NCI-H510A (cell line): ENCODE measurements at regions not wholly inside any gene's neighbourhood (a gene's known extent, or its start where the extent isn't known, plus 50 kb on each side); places are given as distances from the start of the nearest gene placed in this dataset.

Source experiments
- DNase-seq: peaks from one replicate; lab custom pipeline; 2025; lab: John Stamatoyannopoulos, UW

DNA sequence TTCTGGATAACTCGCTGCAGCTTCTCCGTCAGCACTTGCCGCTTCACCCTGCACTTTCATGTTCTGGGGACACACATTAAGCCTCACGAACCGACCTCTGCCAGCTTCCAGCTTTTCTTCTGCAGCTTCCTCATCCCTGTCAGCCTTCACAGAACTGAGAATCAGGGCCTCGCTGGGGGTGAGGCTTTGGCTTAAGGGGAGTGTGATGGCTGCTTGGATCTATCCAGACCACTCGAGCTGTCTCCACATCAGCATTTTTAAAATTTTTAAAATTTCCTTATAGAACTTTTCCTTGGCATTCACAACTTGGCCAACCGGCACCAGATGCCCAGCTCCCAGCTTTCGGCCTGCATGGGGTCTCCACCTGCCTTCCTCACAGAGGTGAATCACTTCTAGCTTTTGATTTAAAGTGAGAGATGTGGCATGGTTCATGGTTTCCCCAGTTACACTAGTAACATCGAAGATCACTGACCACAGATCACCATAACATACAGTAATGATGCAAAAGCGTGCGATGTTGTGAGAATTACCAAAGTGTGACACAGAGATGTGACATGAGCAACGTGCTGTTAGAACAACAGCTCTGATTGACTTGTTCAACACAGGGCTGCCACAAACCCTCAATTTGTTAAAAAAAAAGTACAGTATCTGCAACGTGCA, 139.1 kb upstream of the C14orf180 start:
- DNase-seq = no peak

DNA sequence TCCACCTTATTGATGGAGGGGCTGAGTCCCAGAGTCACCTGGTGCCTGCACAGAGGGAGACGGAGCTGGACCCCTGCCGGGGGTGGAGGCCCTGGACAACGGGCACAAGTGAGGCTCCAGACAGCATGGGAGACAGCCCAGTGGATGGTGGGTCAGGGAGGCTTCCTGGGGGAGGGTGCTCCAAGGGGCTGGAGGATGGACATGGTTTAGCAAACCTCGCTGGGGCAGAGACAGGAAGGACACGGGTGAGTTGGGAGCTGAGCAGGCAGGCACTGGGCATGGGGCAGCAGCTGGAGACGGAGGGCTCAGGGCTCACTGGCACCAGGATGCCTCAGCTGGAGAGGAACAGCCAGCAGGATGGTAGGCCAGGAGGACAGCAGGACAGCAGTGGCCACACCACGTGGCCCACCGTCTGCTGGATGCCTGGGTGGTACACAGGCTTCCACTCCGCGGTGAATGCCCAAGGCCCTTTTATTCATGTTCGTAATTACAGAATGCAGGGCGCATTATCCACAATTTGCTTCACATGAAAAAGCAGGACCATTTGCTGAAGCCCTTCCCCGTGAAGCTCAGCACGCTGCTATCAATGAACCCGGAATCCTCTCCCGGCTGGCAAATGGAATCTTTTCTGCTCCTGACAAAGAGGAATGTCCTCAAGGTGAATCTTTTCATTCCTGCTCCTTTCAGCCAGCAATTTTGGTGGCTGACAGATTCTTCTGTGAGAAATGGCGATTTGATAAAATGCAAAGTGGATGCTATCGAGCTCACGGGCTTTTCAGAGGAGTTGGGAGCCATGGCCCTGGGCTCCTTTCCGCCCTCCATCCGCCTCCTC, 138.1 kb upstream of the C14orf180 start:
- no peak for DNase-seq

DNA sequence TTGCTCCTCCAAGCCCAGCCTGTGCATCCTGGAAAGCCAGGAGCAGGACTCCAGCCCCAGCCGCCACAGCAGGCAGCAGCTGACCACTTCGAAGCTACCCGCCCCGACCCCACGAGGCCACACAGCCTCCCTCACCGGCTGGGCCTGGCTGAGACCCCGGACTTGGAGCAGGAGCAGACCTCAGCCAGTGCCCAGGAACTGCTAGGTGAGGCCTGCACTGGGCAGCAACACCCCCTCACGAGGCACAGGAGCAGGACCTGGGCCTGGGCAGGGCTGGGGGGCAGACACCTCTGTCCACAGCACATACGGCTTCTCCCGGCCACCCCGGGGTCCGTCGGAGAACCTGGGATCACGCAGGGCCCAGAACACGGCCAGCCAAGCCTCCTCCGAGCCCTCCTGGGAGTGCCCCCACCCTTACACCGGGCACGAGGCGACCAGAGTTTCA, 137.4 kb upstream of the C14orf180 start:
- DNase-seq = no peak

- DNase-seq = no peak
Observed at GRCh38 chr14:104442631-104443390, 136.8 kb upstream of the C14orf180 start.

DNA sequence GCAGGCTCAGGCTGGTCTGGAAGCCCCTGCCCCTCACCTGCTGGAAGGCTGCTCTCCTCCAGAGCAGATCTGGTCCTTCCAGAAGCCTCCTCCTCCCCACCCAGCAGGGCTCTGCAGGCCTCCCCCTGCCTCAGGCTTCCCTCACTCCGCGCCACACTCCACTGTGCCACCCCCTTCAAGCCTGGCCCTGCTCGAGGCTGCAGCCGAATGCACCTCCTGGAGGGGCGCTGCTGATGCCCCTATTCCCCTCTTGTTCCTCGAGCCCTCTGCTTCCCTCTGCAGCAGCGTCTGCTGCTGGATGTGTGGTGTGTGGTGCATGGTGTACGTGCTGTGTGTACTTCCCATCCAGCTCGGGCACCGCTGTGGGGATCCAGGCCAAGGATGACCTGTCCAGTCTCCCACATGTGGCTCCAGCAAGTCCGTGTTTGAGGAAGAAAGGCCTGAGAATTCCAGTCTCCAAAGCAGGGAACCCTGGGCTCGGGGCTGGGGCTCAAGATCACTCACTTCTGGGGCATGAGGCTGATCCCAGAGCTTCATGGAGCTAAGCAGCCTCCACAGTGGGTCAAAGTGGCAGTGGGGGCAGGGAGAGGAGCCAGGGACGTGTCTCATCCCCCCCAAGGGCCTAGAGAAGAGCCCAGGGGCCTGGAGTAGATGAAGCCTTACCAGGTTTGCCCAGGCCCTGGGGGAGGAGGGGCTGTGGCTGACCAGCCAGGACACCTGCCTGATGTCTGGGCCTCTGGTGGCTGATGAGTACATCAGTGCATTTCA, 136.0 kb upstream of the C14orf180 start:
- DNase-seq = no peak

DNA sequence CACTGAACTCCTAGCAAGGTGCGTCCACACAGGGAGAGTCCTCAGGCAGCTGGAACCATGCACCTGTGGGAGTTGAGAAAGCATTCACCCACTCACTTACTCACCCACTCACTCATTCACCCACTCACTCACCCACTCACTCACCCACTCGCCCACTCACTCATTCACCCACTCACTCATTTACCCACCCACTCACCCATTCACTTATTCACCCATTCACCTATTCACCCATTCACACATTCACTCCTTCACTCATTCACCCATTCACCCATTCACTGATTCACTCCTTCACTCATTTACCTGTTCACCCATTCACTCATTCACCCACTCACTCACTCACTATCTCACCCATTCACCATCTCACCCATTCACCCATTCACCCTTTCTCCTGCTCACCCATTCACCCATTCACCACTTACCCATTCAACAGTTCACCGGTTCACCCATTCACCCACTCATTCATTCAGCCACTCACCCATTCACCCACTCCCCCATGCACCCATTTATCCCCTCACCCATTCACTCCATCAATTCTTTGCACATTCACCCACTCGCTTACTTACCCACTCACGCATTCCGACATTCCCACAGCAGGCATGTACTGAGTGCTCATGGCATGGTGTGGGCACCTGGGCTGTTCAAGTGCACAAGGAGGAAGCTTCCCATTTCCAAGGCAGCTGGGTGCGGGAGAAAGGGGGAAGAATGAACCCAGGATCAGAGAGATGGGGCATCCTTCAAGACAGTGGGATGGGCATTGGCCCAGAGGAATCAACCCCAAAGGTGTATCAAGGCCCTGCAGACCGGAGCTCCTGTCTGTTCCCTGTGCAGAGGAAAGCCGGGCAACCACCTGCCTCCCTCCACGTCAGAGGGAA, 135.2 kb upstream of the C14orf180 start:
- no peak for DNase-seq

GRCh38 chr14:104445086-104445485, 134.5 kb upstream of the C14orf180 start:
- no peak for DNase-seq

DNA sequence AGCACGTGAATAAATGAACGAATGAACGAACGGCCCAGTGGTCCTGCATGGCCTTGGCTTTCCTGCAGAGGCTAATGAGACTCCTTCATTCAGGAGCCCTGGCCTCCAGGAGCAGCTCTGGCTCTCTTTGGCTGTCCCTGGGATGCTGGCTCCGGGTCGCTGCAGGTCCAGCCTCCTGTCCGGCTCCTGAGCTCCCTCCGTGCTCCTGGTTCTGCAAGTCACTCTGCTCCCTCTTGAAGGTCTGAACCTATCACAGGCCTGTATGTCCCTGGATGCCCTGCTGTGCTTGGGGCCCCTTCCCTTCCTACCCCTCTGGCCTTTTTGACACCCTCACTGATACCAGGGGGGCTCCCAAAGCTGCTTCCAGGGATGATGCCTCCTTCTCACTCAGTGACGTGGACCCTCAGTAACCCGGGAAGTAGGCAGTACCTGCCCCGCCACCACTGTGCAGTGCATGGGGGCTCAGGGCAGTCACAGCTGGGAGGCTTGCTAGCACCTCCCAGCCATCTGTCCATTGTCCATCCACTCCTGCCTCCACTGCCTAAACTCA, 133.7 kb upstream of the C14orf180 start:
- DNase-seq = no peak

DNA sequence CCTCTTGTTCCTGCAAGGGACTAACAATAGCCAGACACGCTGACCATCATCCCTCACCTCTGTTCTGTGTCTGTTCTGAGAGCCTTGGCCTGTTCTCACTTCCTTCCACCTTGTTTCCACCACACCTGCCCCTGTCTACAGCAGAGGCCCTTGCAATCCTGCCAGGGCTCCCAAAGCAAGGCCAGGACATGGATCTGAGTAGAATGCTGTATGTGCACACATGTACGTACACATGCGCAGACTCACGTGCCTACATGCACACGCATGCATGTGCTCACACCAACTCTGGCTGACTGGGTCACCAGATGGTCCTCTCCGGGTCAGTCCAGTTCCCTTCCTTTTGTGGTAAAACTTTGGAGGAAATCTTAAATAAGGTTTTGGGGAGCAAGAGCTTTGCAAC, 133.0 kb upstream of the C14orf180 start:
- DNase-seq = no peak

- no peak for DNase-seq
Observed at GRCh38 chr14:104447750-104448149, 131.8 kb upstream of the C14orf180 start.

DNA sequence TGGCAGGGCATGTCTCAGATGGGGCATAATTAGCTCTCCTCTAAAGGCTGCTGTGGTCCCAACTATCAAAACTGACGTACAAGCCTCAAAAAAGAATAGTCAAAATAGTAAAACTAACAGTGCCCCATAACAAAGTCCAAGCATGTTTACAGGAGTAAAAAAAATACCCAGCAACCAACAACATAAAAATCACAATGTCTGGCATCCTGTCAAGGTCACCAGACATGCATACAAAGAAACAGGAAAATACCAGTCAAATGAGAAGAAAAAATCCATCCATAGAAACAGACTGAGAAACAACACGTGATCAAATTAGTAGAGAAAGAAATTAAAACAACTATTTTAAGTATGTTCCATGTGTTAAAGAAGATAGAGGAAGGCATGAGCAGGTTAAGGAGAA, 131.2 kb upstream of the C14orf180 start:
- no peak for DNase-seq

DNA sequence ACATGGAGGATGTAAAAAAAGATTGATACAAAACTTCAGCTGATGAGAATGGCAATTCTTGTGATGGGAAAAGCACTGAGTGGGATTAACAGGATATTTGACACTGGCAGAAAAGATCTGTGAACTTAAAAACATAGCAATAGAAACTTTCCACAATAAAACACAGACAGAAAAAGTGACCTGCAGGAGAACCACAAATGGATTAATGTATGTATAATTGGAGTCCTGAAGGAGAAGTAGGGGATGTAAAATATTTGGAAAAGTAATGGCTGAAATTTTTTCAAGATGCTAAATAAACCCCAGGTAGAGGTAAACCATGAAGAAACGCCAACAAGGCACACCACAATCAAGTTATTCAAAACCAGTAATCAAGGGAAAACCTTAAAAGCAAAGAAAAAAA, 130.8 kb upstream of the C14orf180 start:
- no peak for DNase-seq

DNA sequence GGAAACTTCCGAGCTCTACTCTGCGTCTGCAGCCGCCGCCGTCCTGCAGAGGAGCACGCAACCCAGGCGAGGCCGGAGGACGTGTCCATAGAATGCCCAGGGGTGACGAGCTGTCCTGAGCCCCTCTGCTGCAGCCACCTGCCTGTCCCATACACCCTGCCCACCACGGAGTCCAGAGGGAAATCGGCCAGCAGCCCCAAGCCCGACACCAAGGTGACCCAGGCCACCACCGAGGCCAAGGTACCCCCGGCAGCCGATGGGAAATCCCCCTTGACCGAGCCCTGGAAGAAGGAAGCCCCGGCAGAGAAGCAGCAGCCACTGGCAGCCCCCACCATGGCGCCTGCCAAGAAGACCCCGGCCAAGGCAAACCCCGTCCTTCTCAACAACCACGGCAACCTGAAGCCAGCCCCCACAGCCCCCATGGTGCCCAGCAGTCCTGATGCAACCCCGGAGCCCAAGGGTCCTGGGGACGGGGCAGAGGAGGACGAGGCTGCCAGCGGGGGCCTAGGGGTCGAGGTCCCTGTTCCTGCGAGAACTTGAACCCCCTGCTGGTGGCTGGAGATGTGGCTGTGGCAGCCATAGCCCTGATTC, 128.7 kb upstream of the C14orf180 start:
- DNase-seq = no peak

- no peak for DNase-seq
Observed at GRCh38 chr14:104451474-104451873, 128.1 kb upstream of the C14orf180 start.

- DNase-seq = no peak
Observed at GRCh38 chr14:104458845-104459244, 120.7 kb upstream of the C14orf180 start.

DNA sequence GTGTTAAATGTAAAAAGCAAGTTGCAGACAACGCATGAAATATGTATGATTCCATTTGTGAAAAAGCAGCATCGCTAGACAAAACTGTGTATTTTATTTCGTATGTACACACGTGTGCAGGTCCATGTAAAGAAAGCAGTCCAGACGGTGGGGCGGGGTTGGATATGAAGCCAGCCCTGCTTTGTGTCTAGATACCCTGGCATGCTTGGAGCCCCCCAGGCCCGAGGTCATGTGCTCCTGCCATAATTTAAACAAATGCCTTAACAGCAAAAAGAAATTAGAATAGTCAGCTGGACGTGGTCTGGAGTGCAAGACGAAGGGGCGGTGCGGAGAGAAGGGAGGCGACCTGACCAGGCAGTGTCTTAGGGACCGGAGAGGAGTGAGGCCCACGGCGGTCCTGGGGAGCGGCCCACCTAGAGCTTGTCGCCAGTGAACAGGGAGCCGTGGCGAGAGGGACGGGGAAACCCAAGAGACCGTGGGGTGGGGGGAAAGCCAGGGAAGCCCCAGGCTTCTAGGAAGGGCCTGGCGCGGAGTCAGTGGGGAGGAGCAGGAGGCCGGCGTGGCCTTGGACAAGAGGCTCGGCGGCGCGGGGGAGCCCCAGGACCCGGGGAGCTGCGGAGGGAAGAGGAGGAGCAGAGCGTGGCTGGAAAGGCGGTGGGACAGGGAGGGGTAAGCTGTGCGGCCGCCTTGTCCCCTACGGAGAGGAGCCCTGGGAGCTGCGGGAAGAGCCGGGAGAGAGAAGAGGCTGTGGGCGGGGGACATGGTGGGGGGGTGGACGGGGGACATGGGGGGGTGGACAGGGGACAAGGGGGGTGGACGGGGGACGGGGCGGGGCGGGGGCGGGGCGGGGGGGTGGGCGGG, 118.5 kb upstream of the C14orf180 start:
- DNase-seq = no peak

GRCh38 chr14:104461676-104462449, 117.7 kb upstream of the C14orf180 start:
- DNase-seq = peak; percentile 31
